ENCODE measurements at regions not wholly inside any gene's neighbourhood (a gene's known extent, or its start where the extent isn't known, plus 50 kb on each side); places are given as distances from the start of the nearest gene placed in this dataset.

GRCh38 chr5:167945542-167946384 lies 345.7 kb upstream of the WWC1 start:
- TF ChIP-seq EZH2phosphoT487 (IDR thresholded peaks at IDR 0.05; ENCODE audit: borderline replicate concordance, low read depth, low read length): no peak
- TF ChIP-seq, protein P1, sequence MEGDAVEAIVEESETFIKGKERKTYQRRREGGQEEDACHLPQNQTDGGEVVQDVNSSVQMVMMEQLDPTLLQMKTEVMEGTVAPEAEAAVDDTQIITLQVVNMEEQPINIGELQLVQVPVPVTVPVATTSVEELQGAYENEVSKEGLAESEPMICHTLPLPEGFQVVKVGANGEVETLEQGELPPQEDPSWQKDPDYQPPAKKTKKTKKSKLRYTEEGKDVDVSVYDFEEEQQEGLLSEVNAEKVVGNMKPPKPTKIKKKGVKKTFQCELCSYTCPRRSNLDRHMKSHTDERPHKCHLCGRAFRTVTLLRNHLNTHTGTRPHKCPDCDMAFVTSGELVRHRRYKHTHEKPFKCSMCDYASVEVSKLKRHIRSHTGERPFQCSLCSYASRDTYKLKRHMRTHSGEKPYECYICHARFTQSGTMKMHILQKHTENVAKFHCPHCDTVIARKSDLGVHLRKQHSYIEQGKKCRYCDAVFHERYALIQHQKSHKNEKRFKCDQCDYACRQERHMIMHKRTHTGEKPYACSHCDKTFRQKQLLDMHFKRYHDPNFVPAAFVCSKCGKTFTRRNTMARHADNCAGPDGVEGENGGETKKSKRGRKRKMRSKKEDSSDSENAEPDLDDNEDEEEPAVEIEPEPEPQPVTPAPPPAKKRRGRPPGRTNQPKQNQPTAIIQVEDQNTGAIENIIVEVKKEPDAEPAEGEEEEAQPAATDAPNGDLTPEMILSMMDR (conservative IDR thresholded peaks at IDR 0.05; ENCODE audit: low read length): no peak
- Histone ChIP-seq H3K79me2 (ENCODE audit: insufficient read depth, low read depth, low read length) (no peaks in the 10 kb centered on the region), H3K27ac (ENCODE audit: low read depth, low read length, poor library complexity, severe bottlenecking) (no peak overlapping the region), H4K20me1 (ENCODE audit: insufficient read depth, low read length) (no peaks in the 10 kb centered on the region), H3K4me2 (ENCODE audit: low read length) (no peak overlapping the region), H3K4me3 (ENCODE audit: low read depth, low read length, poor library complexity, severe bottlenecking) (no peak overlapping the region), H3K9me3 (ENCODE audit: low read length) (no peaks in the 10 kb centered on the region), H2AFZ (ENCODE audit: low read length) (no peak overlapping the region), H3K36me3 (ENCODE audit: insufficient read depth, low read length) (no peaks in the 10 kb centered on the region), H3K4me1 (ENCODE audit: insufficient read depth, low read length, poor library complexity, severe bottlenecking) (no peaks in the 10 kb centered on the region), H3K9me2 (ENCODE audit: insufficient read depth, low read length) (no peaks in the 10 kb centered on the region)
- intact Hi-C loops (cut with micrococcal nuclease; ENCODE audit: unreplicated experiment): no loop called here
- BruUV-seq (replicated peaks): no TSS peak
- ChIA-PET POLR2A (no interaction called here), CTCF (ENCODE audit: unreplicated experiment) (no interaction called here)
- DNase-seq (ENCODE audit: low spot score): no peak

DNA sequence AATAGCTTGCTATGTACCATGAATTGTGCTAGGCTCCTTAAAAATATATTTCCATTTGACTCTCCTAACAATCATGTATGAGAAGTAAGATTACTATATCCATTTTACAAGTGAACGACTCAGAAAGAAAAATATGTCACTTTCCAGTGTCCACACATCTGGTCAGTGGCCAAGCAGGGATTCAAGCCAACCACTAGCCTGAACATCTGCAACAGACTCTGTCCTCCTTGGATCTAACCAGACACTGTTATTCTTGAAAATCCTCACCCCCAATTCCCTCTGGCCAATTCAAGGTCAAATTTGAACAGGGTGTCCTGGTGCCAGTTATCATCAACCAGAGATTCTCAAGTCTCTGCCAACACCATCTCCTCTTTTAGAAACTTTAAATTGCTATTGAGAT lies 344.1 kb upstream of the WWC1 start:
- CTCF ChIA-PET (ENCODE audit: unreplicated experiment): no interaction called here
- BruUV-seq (replicated peaks): no TSS peak

DNA sequence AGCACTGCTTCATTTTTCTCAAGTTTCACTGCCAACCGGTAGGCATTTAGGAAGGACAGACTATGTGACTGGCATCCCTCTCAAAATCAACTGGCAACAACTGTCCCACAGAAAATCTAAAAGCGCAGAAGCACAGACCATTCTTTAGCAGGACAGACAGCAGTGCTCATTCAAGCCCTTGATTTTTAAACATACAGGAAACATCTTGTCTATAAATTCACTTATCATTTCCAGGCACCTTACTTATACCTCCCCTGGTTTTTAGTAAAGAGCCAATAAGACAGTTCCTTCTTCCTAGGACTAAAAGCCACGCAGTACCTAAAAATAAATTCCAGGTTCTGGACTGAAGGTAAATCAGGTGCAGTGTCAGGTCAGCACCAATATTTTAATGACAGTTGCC lies 343.2 kb upstream of the WWC1 start:
- no peak overlapping the region for H3K27ac ChIP-seq (ENCODE audit: low read depth, low read length, poor library complexity, severe bottlenecking)
- DNase-seq (ENCODE audit: low spot score): no peak
- POLR2A ChIA-PET: no interaction called here
- H3K9me3 ChIP-seq (ENCODE audit: low read length): no peaks in the 10 kb centered on the region
- H3K79me2 ChIP-seq (ENCODE audit: insufficient read depth, low read depth, low read length): no peaks in the 10 kb centered on the region
- no peaks in the 10 kb centered on the region for H3K9me2 ChIP-seq (ENCODE audit: insufficient read depth, low read length)
- H2AFZ ChIP-seq (ENCODE audit: low read length): no peak overlapping the region
- BruUV-seq (replicated peaks): no TSS peak
- H3K36me3 ChIP-seq (ENCODE audit: insufficient read depth, low read length): no peaks in the 10 kb centered on the region
- no peak overlapping the region for H3K4me3 ChIP-seq (ENCODE audit: low read depth, low read length, poor library complexity, severe bottlenecking)
- CTCF ChIA-PET (ENCODE audit: unreplicated experiment): no interaction called here
- intact Hi-C loops (cut with micrococcal nuclease; ENCODE audit: unreplicated experiment): no loop called here
- H3K4me1 ChIP-seq (ENCODE audit: insufficient read depth, low read length, poor library complexity, severe bottlenecking): no peaks in the 10 kb centered on the region
- H3K4me2 ChIP-seq (ENCODE audit: low read length): no peak overlapping the region
- no peaks in the 10 kb centered on the region for H4K20me1 ChIP-seq (ENCODE audit: insufficient read depth, low read length)
- no peak for TF ChIP-seq EZH2phosphoT487 (IDR thresholded peaks at IDR 0.05; ENCODE audit: borderline replicate concordance, low read depth, low read length)
- TF ChIP-seq, protein P1 (conservative IDR thresholded peaks at IDR 0.05; ENCODE audit: low read length): no peak

More for the DNA sequence above, 344.1 kb upstream of the WWC1 start:
- Histone ChIP-seq H2AFZ (ENCODE audit: low read length) (no peak overlapping the region), H3K4me1 (ENCODE audit: insufficient read depth, low read length, poor library complexity, severe bottlenecking) (no peaks in the 10 kb centered on the region), H3K27ac (ENCODE audit: low read depth, low read length, poor library complexity, severe bottlenecking) (no peak overlapping the region), H4K20me1 (ENCODE audit: insufficient read depth, low read length) (no peaks in the 10 kb centered on the region), H3K9me3 (ENCODE audit: low read length) (no peaks in the 10 kb centered on the region), H3K4me3 (ENCODE audit: low read depth, low read length, poor library complexity, severe bottlenecking) (no peak overlapping the region), H3K9me2 (ENCODE audit: insufficient read depth, low read length) (no peaks in the 10 kb centered on the region), H3K4me2 (ENCODE audit: low read length) (no peak overlapping the region), H3K79me2 (ENCODE audit: insufficient read depth, low read depth, low read length) (no peaks in the 10 kb centered on the region), H3K36me3 (ENCODE audit: insufficient read depth, low read length) (no peaks in the 10 kb centered on the region)
- POLR2A ChIA-PET: no interaction called here
- TF ChIP-seq, protein P1 (conservative IDR thresholded peaks at IDR 0.05; ENCODE audit: low read length): no peak
- TF ChIP-seq EZH2phosphoT487 (IDR thresholded peaks at IDR 0.05; ENCODE audit: borderline replicate concordance, low read depth, low read length): no peak
- intact Hi-C loops (cut with micrococcal nuclease; ENCODE audit: unreplicated experiment): no loop called here
- DNase-seq (ENCODE audit: low spot score): no peak
